ENCODE measurements at regions not wholly inside any gene's neighbourhood (a gene's known extent, or its start where the extent isn't known, plus 50 kb on each side); places are given as distances from the start of the nearest gene placed in this dataset.

DNA sequence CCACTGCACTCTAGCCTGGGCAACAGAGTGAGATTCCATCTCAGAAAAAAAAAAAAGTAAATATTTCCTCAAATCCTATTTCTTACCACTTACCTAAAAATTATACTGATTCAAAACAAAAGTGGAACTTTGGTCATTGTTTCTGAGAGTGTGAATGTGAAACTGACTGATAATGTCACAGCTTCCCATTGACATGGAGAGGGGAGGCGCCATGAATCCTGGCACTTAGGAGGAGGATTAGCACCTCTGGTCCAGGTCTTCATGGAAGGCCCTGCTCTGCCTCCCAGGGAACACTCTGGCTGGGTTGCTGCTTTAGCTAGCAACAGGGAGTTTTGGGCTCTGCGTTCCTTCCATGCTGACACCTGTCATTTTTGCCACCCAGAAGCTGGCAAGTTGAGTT is 154.3 kb upstream of the SALL1 start (continued):
- TF ChIP-seq, protein P1, sequence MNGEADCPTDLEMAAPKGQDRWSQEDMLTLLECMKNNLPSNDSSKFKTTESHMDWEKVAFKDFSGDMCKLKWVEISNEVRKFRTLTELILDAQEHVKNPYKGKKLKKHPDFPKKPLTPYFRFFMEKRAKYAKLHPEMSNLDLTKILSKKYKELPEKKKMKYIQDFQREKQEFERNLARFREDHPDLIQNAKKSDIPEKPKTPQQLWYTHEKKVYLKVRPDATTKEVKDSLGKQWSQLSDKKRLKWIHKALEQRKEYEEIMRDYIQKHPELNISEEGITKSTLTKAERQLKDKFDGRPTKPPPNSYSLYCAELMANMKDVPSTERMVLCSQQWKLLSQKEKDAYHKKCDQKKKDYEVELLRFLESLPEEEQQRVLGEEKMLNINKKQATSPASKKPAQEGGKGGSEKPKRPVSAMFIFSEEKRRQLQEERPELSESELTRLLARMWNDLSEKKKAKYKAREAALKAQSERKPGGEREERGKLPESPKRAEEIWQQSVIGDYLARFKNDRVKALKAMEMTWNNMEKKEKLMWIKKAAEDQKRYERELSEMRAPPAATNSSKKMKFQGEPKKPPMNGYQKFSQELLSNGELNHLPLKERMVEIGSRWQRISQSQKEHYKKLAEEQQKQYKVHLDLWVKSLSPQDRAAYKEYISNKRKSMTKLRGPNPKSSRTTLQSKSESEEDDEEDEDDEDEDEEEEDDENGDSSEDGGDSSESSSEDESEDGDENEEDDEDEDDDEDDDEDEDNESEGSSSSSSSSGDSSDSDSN (CRISPR knock-in tag; IDR thresholded peaks at IDR 0.05) = no peak
- no peak for TF ChIP-seq ZNF207 (IDR thresholded peaks at IDR 0.05; ENCODE audit: borderline replicate concordance)

DNA sequence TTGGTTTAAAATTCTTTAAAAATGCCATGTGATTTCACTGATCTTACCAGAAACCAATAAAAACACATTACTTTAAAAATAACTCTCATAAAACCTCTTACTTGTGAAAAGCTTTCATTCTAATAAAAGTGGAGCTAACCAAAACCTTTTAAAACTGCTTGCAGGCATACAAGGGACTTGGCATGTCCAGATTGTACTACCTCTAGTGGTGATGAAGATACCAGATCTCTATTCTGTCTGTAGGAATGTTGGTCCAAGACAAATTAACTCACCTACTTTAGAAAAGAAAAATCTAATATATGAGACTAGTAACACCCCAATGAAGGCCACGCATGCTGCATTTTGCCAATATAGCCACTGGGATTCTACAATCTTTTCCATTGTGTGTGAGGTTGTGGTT is 151.0 kb upstream of the SALL1 start:
- no peak for TF ChIP-seq MTF1 (CRISPR knock-in tag; IDR thresholded peaks at IDR 0.05)
- TF ChIP-seq, protein P2, sequence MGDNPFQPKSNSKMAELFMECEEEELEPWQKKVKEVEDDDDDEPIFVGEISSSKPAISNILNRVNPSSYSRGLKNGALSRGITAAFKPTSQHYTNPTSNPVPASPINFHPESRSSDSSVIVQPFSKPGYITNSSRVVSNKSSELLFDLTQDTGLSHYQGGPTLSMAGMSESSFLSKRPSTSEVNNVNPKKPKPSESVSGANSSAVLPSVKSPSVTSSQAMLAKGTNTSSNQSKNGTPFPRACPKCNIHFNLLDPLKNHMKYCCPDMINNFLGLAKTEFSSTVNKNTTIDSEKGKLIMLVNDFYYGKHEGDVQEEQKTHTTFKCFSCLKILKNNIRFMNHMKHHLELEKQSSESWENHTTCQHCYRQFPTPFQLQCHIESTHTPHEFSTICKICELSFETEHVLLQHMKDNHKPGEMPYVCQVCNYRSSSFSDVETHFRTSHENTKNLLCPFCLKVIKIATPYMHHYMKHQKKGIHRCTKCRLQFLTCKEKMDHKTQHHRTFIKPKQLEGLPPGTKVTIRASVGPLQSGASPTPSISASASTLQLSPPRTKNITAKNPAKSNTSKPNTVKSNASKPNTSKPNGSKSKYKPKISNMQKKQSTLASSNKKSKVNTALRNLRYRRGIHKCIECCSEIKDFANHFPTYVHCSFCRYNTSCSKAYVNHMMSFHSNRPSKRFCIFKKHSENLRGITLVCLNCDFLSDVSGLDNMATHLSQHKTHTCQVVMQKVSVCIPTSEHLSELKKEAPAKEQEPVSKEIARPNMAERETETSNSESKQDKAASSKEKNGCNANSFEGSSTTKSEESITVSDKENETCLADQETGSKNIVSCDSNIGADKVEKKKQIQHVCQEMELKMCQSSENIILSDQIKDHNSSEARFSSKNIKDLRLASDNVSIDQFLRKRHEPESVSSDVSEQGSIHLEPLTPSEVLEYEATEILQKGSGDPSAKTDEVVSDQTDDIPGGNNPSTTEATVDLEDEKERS (CRISPR knock-in tag; IDR thresholded peaks at IDR 0.05) = no peak
- TF ChIP-seq, protein P3, sequence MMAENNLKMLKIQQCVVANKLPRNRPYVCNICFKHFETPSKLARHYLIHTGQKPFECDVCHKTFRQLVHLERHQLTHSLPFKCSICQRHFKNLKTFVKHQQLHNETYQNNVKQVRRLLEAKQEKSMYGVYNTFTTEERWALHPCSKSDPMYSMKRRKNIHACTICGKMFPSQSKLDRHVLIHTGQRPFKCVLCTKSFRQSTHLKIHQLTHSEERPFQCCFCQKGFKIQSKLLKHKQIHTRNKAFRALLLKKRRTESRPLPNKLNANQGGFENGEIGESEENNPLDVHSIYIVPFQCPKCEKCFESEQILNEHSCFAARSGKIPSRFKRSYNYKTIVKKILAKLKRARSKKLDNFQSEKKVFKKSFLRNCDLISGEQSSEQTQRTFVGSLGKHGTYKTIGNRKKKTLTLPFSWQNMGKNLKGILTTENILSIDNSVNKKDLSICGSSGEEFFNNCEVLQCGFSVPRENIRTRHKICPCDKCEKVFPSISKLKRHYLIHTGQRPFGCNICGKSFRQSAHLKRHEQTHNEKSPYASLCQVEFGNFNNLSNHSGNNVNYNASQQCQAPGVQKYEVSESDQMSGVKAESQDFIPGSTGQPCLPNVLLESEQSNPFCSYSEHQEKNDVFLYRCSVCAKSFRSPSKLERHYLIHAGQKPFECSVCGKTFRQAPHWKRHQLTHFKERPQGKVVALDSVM (CRISPR knock-in tag; IDR thresholded peaks at IDR 0.05) = no peak
- TF ChIP-seq HMG20B (CRISPR knock-in tag; conservative IDR thresholded peaks at IDR 0.05) = no peak
- TF ChIP-seq, protein P4, sequence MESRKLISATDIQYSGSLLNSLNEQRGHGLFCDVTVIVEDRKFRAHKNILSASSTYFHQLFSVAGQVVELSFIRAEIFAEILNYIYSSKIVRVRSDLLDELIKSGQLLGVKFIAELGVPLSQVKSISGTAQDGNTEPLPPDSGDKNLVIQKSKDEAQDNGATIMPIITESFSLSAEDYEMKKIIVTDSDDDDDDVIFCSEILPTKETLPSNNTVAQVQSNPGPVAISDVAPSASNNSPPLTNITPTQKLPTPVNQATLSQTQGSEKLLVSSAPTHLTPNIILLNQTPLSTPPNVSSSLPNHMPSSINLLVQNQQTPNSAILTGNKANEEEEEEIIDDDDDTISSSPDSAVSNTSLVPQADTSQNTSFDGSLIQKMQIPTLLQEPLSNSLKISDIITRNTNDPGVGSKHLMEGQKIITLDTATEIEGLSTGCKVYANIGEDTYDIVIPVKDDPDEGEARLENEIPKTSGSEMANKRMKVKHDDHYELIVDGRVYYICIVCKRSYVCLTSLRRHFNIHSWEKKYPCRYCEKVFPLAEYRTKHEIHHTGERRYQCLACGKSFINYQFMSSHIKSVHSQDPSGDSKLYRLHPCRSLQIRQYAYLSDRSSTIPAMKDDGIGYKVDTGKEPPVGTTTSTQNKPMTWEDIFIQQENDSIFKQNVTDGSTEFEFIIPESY (CRISPR knock-in tag; IDR thresholded peaks at IDR 0.05) = no peak
- TF ChIP-seq KLF12 (CRISPR knock-in tag; IDR thresholded peaks at IDR 0.05; ENCODE audit: borderline replicate concordance) = no peak
- CTCF ChIA-PET (ENCODE audit: low intra/inter-chr PET ratio, low total read pairs) = no interaction called here
- in situ Hi-C loops (cut with HindIII; ENCODE audit: extremely low pct_ligation_motif_present, low pct_unique_long_range_greater_than_20kb) = no loop called here

More for the DNA sequence above, 151.0 kb upstream of the SALL1 start:
- WGBS (ENCODE audit: low lambda C conversion rate) = 88% methylated on average over 1 of the region's 1 CpG
- POLR2A ChIA-PET = no interaction called here
- intact Hi-C loops (cut with micrococcal nuclease; ENCODE audit: unreplicated experiment) = no loop called here
- DNase-seq (ENCODE audit: low spot score) = no peak
- no peak for ATAC-seq
- no peaks in the 10 kb centered on the region for H4K20me1 ChIP-seq (ENCODE audit: insufficient read depth, low read length)
- H3K4me2 ChIP-seq (ENCODE audit: low read depth, low read length) = no peak overlapping the region
- no peak overlapping the region for H3K4me3 ChIP-seq (replicated peaks in 1 of 3; ENCODE audit: insufficient read depth in 1 of 3, low read depth in 2 of 3, low read length in 3 of 3)
- H3K27me3 ChIP-seq (ENCODE audit: control insufficient read depth in 1 of 2, insufficient read depth in 2 of 2, low read length in 2 of 2) = no peaks in the 10 kb centered on the region
- H2AFZ ChIP-seq (ENCODE audit: low read length) = no peak overlapping the region
- H3K9ac ChIP-seq (ENCODE audit: insufficient read depth, low read depth, low read length) = no peak overlapping the region
- FAIRE-seq = no peak
- H3K79me2 ChIP-seq (ENCODE audit: insufficient read depth, low read length) = no peaks in the 10 kb centered on the region
- no peak overlapping the region for H3K27ac ChIP-seq (ENCODE audit: extremely low read length, insufficient read depth, low read length)
- BruUV-seq (replicated peaks) = no TSS peak
- peaks cover 15% of the 10 kb centered on the region for H3K9me3 ChIP-seq (ENCODE audit: low read length)
- no peaks in the 10 kb centered on the region for H3K4me1 ChIP-seq (ENCODE audit: insufficient read depth, low read length)
- no peaks in the 10 kb centered on the region for H3K36me3 ChIP-seq (replicated peaks in 1 of 2; ENCODE audit: control insufficient read depth in 1 of 2, insufficient read depth in 2 of 2, low read length in 2 of 2)
